Left lung (tissue), 4 donors: ENCODE measurements at regions not wholly inside any gene's neighbourhood (a gene's known extent, or its start where the extent isn't known, plus 50 kb on each side); places are given as distances from the start of the nearest gene placed in this dataset.

Experiments
- ATAC-seq: fragments of 200-7000 bp; cut with Tn5 transposase; one replicate; pipeline ENCODE4 v1.9.1; 2020; ENCODE audit warnings: moderate library complexity
- DNase-seq, 4 donors: peaks; one replicate each; pipeline ENCODE4 v3.0.0-alpha.2; 2013 to 2020
- H3K27ac ChIP-seq, 2 donors: fragments of 200-600 bp; sonication (generic) in 1 of 2; one replicate each; pipeline versions ENCODE4 v1.5.0 to v1.8.0; 2020 to 2021
- H3K27me3 ChIP-seq, 2 donors: fragments of 200-600 bp; sonication (generic) in 1 of 2; one replicate each; pipeline versions ENCODE4 v1.5.0 to v1.8.0; 2020 to 2021
- H3K36me3 ChIP-seq, 2 donors: fragments of 200-600 bp; sonication (generic) in 1 of 2; one replicate each; pipeline versions ENCODE4 v1.5.0 to v1.8.0; 2020 to 2021
- H3K4me1 ChIP-seq, 2 donors: fragments of 200-600 bp; one replicate each; pipeline ENCODE4 v1.8.0; 2021
- H3K4me3 ChIP-seq, 2 donors: fragments of 200-600 bp; sonication (generic) in 1 of 2; one replicate each; pipeline versions ENCODE4 v1.5.0 to v1.8.0; 2020 to 2021; ENCODE audit warnings: mild to moderate bottlenecking in 1 of 2
- H3K9me3 ChIP-seq, 2 donors: fragments of 200-600 bp; sonication (generic) in 1 of 2; one replicate each; pipeline versions ENCODE4 v1.5.0 to v1.8.0; 2020 to 2021
- intact Hi-C, 2 donors: fragments of 100-400 bp; cut with DNase I; formaldehyde crosslinking; loops; one replicate each; pipeline versions ENCODE4 v1.11.2 to v1.14.2; 2022
- TF ChIP-seq, protein P1 (sequence below), 2 donors: fragments of 200-600 bp; sonication (generic) in 1 of 2; IDR thresholded peaks; one replicate each; pipeline versions ENCODE4 v1.5.0 to v1.8.0; 2021; ENCODE audit warnings: antibody characterized with exemption in 2 of 2
- donor health status: DM: no; HTN: yes; CAD: no.
- donor health status: DM: no; HTN: no; CAD: no.

DNA sequence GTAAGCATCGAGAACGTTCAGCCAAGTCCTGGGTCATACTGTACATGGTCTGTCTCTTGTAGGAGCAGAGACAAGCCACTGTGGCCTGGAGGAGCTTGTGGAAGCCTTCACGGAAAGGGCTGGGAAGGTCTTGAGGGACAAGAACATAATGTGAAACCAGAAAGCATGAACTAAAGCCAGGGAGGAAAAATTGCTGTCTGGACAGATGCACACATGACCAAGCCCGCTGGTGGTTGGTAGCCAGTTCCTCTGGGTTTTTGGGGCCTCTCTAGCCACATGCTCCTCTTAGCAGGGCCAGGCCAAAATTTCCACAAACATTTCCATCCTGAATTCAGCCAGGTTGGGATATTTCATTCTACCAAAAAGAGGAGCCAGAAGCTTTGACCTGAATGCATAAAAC lies 196.2 kb upstream of the SIX2 start:
- Histone ChIP-seq H3K27ac (no peak overlapping the region), H3K27me3 (no peaks in the 10 kb centered on the region), H3K4me1 (no peaks in the 10 kb centered on the region), H3K9me3 (no peaks in the 10 kb centered on the region), H3K4me3 (no peak overlapping the region), H3K36me3 (no peaks in the 10 kb centered on the region)
- no peak for DNase-seq
- TF ChIP-seq, protein P1, sequence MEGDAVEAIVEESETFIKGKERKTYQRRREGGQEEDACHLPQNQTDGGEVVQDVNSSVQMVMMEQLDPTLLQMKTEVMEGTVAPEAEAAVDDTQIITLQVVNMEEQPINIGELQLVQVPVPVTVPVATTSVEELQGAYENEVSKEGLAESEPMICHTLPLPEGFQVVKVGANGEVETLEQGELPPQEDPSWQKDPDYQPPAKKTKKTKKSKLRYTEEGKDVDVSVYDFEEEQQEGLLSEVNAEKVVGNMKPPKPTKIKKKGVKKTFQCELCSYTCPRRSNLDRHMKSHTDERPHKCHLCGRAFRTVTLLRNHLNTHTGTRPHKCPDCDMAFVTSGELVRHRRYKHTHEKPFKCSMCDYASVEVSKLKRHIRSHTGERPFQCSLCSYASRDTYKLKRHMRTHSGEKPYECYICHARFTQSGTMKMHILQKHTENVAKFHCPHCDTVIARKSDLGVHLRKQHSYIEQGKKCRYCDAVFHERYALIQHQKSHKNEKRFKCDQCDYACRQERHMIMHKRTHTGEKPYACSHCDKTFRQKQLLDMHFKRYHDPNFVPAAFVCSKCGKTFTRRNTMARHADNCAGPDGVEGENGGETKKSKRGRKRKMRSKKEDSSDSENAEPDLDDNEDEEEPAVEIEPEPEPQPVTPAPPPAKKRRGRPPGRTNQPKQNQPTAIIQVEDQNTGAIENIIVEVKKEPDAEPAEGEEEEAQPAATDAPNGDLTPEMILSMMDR (IDR thresholded peaks at IDR 0.05), result no peak
- ATAC-seq, result no peak
- intact Hi-C loops, result no loop called here

DNA sequence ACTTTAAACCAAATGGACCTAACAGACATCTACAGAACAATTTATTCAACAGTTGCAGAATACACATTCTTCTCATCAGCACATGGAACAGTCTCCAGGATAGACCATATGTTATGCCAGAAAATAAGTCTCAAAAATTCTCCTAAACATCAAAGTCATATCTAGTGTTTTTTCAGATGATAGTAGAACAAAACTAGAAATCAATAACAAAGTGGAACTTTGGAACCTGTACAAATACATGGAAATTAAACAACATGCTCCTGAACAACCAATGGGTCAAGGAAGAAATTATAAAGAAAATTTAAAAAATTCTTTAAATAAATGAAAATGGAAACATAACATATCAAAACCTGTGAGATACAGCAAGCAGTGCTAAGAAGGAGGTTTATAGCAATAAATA lies 194.1 kb upstream of the SIX2 start:
- H3K4me3 ChIP-seq, result no peak overlapping the region
- no peaks in the 10 kb centered on the region for H3K36me3 ChIP-seq
- TF ChIP-seq, protein P1 (IDR thresholded peaks at IDR 0.05), result no peak
- no peak overlapping the region for H3K27ac ChIP-seq
- no peaks in the 10 kb centered on the region for H3K27me3 ChIP-seq
- no peaks in the 10 kb centered on the region for H3K9me3 ChIP-seq
- H3K4me1 ChIP-seq, result no peaks in the 10 kb centered on the region
- DNase-seq (no peak), ATAC-seq (no peak)
- intact Hi-C loops, result no loop called here

DNA sequence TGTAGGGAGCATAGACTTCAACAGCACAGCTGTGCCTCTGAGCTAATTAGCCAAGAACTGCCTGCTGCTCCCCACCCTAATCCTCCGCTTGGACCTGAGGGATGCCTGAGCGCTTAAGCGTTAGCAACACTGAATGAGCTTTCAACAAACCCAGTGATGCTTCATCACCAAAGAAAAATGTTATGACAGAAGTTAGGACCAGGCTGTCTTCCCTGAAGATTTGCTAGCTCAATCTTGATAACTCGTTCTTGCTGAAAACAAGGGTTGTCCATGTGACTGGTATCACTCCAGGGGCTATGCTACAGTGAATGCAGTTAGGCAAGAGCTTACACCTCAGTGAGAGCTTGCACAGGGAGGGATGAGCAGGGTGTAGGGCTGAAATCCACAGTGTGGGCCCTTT lies 190.7 kb upstream of the SIX2 start:
- H3K4me1 ChIP-seq, result no peaks in the 10 kb centered on the region
- no peaks in the 10 kb centered on the region for H3K9me3 ChIP-seq
- ATAC-seq (no peak), DNase-seq (no peak)
- H3K4me3 ChIP-seq, result no peak overlapping the region
- TF ChIP-seq, protein P1 (IDR thresholded peaks at IDR 0.05), result no peak
- H3K36me3 ChIP-seq, result no peaks in the 10 kb centered on the region
- no peak overlapping the region for H3K27ac ChIP-seq
- intact Hi-C loops, result no loop called here
- no peaks in the 10 kb centered on the region for H3K27me3 ChIP-seq

DNA sequence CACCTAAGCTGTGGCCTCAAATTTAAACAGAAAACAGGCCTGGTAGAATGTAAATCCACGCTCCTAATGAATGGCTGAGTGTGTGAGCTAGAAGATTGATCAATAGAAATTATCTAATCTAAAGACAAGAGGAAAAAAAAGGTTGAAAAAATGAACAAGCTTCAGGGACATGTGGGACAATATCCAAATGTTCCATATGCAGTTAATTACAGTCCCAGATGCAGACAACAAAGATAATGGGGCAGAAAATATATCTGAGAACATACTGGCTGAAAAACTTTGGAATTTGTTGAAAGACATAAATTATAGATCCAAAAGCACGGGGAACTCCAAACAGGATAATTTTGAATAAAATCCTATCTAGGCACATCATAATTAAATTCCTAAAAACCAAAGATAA lies 186.7 kb upstream of the SIX2 start:
- TF ChIP-seq, protein P1 (IDR thresholded peaks at IDR 0.05), result no peak
- intact Hi-C loops, result no loop called here
- Histone ChIP-seq H3K36me3 (no peaks in the 10 kb centered on the region), H3K27ac (no peak overlapping the region), H3K27me3 (no peaks in the 10 kb centered on the region), H3K4me1 (no peaks in the 10 kb centered on the region), H3K9me3 (no peaks in the 10 kb centered on the region), H3K4me3 (no peak overlapping the region)
- no peak for ATAC-seq
- DNase-seq, result no peak

DNA sequence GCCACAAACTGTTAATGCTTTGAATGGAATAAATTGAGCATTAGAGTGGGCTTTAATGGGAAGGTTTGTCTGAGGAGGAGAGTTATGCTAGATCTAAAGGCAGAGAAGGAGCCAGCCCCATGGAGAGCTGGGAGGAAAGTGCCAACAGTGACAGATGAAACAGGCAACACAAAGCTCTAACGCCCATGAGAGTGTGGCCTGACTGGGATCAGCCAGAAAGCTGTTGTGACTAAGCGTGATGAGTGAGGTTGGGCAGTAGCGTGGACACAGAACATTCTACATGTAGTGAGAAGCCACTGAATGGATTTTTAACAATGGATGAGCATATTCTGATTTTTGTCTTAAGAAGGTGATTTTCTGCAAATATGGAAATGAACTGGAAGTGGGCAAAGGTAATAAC lies 185.3 kb upstream of the SIX2 start:
- intact Hi-C loops, result no loop called here
- TF ChIP-seq, protein P1 (IDR thresholded peaks at IDR 0.05), result no peak
- H3K27me3 ChIP-seq, result no peaks in the 10 kb centered on the region
- DNase-seq, result no peak
- H3K36me3 ChIP-seq, result no peaks in the 10 kb centered on the region
- no peak for ATAC-seq
- no peak overlapping the region for H3K4me3 ChIP-seq
- no peaks in the 10 kb centered on the region for H3K4me1 ChIP-seq
- H3K27ac ChIP-seq, result no peak overlapping the region
- no peaks in the 10 kb centered on the region for H3K9me3 ChIP-seq
